Stimulated activated CD8-positive, alpha-beta memory T cell treated with anti-CD3 and anti-CD28 coated beads, Interleukin-2, amount 100 ng/mL, for 1 hour (primary cell): ENCODE measurements at regions not wholly inside any gene's neighbourhood (a gene's known extent, or its start where the extent isn't known, plus 50 kb on each side); places are given as distances from the start of the nearest gene placed in this dataset.
A peak's percentile ranks its signal among the peaks of the same experiment; 100 is the strongest.
"Not testable (repeated sequence)": the region's sequence is repeated elsewhere in the genome, so short reads cannot be mapped to it uniquely, and the experiment has no call there.

Source experiments
- DNase-seq, 2 donors: peaks; one replicate each; pipeline ENCODE4 v3.0.0-alpha.2; 2020; ENCODE audit warnings: low read depth in 2 of 2

DNA sequence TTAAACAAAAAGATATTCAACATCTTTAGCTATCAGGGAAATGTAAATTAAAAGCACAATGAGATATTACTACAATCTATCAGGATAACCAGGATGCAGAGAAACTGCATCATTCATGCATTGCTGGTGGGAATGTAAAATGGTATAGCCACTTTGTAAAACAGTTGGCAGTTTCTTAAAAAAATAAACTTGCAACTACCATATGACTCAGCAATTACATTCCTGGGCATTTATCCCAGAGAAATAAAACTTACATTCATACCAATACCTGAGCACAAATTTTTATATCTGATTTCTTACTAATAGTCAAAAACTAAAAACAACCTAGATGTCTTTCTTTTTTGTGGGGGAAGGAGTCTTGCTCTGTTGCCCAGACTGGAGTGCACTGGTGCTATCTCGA, 190.3 kb upstream of the TAB2 start:
- no peak for DNase-seq

DNA sequence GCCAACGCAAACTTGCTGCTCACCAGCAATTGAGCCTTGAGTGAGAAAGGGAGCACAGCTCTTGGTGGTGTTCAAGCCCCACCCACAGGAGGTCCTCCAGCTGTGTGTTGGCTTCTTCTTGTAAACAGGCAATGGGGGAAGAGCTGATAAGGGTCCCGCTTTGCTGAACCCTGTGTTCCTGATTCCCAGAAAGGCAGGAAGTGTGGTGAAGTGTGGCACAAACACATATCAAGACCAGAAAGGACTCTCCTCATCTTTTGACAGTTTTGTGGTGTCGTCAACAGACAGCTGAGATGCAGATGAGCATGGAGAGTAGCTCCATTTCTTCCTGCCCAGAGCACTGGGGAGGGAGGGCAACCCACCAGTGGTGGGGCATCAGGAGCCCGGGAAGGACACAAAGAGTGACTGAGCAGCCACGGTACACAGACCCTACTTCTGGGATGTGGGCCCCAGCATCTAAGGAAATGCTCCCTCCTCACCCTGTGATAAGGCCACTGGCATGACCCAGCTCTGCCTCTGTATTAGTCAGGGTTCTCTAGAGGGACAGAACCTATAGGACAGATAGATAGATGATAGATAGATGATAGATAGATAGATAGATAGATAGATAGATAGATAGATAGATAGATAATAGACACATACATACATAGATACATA, 188.9 kb upstream of the TAB2 start:
- DNase-seq: peak in 1 of 2 donors; percentile 23

DNA sequence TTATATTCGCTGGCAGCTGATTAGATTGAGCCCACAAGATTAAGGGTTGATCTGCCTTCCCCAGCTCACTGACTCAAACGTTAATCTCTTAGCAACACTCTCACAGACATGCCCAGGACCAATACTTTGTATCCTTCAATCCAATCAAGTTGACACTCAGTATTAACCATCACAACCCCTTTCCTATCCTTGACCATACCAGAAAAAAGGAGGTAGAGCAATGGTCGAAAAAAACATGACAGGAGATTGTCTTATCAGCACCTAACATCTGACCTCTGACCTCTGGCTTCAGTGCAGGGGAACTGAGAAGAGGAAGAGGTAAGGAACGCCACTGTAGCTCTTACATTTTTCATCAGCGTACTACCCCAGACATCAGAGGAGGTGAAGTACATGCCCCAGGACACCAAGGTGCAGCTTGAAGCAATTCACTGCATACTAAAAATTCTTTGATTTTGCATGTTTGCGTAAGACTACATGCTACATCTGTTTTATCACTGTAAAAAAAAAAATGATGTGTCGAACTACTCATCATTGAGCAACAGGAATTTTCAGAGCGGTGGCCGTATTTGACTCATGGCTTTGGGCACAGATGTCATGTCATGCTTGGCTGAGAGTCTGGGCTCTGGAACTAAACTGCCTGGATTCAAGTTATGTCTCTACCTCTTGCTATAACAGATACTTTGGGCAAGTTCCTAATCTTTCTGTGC, 188.0 kb upstream of the TAB2 start:
- DNase-seq: no peak

DNA sequence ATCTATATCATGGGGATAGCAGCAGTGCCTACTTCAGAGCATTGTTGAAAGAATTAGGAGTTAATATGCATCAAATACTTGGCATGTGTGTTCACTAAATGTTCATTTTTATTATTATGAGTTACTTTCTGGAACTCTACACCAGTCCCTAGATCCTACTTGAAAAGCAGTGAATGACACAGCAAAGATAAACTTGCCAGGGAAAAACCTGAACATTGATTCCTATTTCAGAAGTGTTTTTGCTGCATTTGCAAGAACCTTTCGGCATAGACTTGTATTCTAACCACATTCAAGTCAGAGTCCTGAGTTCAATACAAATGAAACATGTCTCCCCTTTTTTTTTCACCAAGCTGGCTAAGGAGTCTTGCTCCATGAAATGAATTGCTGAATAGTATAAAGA, 187.4 kb upstream of the TAB2 start:
- DNase-seq: no peak

- DNase-seq: no peak
Measured at GRCh38 chr6:149130508-149130907, 187.0 kb upstream of the TAB2 start.

DNA sequence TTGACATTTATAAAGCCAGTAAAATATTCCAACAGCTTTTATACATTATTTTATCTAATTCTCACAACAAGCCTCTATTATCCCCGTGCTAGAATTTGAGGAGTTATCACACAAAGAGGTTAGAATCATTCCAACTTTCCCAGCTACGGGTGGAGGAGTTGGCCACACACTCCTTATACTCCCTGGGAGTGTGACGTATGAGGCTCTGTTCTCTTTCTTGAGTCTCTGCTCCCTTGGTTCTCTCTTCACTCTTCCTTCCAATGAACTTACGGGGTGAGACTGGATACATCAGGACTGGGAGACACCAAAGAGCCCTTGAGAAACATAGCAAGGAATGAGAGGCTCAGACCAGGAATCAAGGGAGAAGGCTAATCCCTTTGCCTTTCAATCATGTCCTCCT, 185.6 kb upstream of the TAB2 start:
- DNase-seq: no peak

- no peak for DNase-seq
Measured at GRCh38 chr6:149132336-149132735, 185.2 kb upstream of the TAB2 start.

DNA sequence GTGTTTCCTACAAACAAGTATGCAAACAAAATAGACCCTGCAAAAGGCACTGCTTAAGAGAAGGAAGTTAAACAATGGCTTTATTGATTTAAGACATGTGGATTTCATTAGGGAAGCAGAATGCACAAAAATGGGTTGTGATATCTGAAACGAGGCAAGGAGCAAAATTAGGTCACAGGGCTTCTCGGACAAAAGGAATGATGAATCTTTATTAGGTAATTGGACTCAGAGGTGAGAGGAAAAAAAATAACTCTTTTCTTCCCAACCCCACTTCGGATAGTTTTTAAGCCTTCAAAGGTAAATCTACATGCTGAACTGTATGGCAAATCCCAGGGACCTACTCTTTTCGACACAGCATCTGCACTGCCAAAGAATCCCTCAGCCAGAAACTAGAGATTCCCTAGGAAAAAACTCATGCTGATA, 183.0 kb upstream of the TAB2 start:
- no peak for DNase-seq

DNA sequence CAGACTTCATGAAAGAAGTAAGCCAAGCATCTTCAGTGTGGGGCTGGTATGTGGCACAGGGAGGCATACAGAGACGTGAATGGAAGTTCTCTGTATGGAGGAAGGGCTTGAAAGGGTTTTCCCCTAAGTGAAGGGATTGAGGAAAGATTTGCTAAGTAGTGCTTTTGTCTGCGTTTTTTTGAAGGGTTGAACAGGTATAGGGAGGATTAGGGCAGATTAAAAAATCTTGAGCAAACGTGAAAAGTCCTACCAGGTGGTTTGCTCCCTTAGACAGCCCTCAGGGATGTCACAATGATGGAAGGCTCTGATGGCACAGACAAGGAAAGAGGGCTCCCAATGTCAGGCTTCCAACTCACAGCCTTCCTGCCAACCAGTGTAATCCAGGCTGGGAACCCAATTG, 181.7 kb upstream of the TAB2 start:
- DNase-seq: no peak

GRCh38 chr6:149136273-149136912, 181.1 kb upstream of the TAB2 start:
- DNase-seq: no peak

GRCh38 chr6:149136913-149137286, 180.6 kb upstream of the TAB2 start:
- no peak for DNase-seq

DNA sequence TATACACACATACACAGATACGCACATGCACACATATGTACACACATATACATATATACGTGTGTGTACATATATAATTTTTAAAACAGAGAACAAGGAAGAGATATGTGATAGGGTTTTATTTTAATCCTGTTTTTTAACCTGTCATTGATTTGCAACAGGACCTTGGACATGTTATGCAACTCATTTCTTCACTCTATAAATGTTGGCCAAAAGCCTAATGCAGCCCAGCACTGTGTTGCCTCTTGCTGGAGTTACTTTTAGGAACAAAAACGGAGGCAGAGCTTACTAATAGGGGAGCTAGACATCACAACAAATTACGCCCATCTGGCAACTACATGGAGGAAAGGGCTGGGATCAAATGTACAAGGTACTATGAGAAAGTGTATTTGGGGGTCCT, 179.9 kb upstream of the TAB2 start:
- DNase-seq: no peak

- DNase-seq: no peak
Measured at GRCh38 chr6:149138089-149138488, 179.4 kb upstream of the TAB2 start.

- no peak for DNase-seq
Measured at GRCh38 chr6:149138699-149139294, 178.7 kb upstream of the TAB2 start.

DNA sequence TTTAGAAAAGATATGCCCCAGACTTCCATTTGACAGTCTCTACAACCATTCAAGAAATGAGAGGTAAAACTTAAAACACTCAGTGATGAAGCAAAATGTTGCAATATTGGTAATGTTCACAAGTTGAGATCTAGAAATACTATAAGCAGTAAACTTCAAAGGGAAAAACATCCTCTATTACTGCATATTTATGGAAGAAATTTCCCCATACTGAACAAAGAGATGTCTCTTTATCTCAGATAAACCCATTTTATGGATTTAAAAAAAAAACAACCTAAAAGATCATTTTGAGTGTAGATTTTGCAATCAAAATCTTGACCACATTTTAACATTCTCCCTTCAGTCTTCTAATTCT, 177.8 kb upstream of the TAB2 start:
- no peak for DNase-seq

DNA sequence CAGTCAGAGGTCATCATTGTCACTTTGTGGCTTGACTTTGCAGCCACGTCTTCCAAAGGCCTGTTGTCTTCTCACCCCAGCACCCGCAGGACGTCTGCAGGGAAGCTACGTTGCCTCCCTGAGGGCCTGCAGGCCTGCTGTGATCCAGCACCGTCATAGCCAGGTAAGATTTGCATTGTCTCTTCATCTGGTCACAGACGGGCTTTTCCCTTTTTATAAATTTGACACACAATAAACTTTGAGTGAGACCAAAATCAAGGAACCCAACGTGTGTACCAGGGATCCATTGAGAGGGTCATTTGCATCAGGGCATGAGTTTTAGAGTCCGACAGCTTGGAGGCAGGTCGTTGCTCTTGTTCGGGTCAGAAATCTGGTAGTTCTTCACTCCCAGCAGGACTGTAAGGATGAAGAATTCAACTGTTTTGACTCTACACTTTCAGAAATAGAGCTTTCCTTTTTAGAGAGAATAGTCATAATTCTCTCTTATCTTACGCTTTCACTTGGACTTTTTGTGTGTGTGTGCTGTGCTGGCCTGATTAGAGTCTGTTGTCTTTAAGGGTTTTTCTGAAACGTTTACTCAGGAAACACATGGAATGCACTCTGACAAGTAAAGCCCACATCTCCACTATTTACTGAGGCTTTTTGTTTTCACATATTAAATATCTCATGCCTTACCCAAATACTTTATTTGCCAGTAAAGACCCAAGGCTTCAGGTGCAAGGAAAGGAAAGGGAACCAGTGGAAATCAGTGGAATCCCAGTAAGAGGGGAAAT, 177.2 kb upstream of the TAB2 start:
- no peak for DNase-seq

GRCh38 chr6:149140910-149141290, 176.6 kb upstream of the TAB2 start:
- no peak for DNase-seq

GRCh38 chr6:149142924-149143429, 174.5 kb upstream of the TAB2 start:
- no peak for DNase-seq

- not testable (repeated sequence) for DNase-seq
Measured at GRCh38 chr6:149145800-149146199, 171.7 kb upstream of the TAB2 start.

GRCh38 chr6:149147195-149147594, 170.3 kb upstream of the TAB2 start:
- DNase-seq: no peak

- DNase-seq: no peak
Measured at GRCh38 chr6:149147938-149148718, 169.4 kb upstream of the TAB2 start.
